ENCODE measurements at regions not wholly inside any gene's neighbourhood (a gene's known extent, or its start where the extent isn't known, plus 50 kb on each side); places are given as distances from the start of the nearest gene placed in this dataset.

- ATAC-seq (no peak), DNase-seq (no peak)
- no peak overlapping the region for H3K27ac ChIP-seq
- H3K36me3 ChIP-seq, result no peaks in the 10 kb centered on the region
- H3K9me3 ChIP-seq, result no peaks in the 10 kb centered on the region
- in situ Hi-C loops (cut with MboI; ENCODE audit: low sequenced_read_pairs in 4 of 4), result no loop called here
- no peaks in the 10 kb centered on the region for H3K27me3 ChIP-seq
- H3K4me3 ChIP-seq, result no peak overlapping the region
- no peaks in the 10 kb centered on the region for H3K4me1 ChIP-seq
- TF ChIP-seq POLR2A (IDR thresholded peaks at IDR 0.05), result no peak
- TF ChIP-seq, protein P1, sequence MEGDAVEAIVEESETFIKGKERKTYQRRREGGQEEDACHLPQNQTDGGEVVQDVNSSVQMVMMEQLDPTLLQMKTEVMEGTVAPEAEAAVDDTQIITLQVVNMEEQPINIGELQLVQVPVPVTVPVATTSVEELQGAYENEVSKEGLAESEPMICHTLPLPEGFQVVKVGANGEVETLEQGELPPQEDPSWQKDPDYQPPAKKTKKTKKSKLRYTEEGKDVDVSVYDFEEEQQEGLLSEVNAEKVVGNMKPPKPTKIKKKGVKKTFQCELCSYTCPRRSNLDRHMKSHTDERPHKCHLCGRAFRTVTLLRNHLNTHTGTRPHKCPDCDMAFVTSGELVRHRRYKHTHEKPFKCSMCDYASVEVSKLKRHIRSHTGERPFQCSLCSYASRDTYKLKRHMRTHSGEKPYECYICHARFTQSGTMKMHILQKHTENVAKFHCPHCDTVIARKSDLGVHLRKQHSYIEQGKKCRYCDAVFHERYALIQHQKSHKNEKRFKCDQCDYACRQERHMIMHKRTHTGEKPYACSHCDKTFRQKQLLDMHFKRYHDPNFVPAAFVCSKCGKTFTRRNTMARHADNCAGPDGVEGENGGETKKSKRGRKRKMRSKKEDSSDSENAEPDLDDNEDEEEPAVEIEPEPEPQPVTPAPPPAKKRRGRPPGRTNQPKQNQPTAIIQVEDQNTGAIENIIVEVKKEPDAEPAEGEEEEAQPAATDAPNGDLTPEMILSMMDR (IDR thresholded peaks at IDR 0.05 in 4 of 5, conservative IDR thresholded peaks at IDR 0.05 in 1 of 5), result no peak
- intact Hi-C loops (cut with DNase I; ENCODE audit: low total_unique reads), result no loop called here
Measured at GRCh38 chr7:153002572-153002971, 243.0 kb downstream of the ACTR3B start.

DNA sequence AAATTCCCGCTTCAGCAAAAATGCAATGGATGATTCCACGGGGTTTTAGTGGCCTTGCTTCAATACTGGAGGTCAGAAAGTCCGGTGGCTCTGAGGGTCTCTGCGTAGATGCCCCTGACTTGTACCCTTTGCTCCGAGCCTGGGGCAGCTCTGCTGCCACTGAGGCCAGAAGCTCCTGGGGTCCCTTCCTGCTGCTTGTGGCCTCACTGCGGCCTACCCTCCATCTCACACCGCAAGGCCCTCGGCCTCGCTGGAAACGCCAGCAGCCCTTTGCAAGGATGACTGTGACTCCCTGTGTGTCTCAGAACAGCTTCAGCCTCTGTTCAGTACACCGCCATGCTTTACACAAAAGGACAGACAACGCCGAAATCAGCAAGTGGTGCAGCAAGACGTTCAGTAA is 244.8 kb downstream of the ACTR3B start:
- no peak overlapping the region for H3K4me3 ChIP-seq
- no peaks in the 10 kb centered on the region for H3K9me3 ChIP-seq
- TF ChIP-seq, protein P1 (IDR thresholded peaks at IDR 0.05 in 4 of 5, conservative IDR thresholded peaks at IDR 0.05 in 1 of 5), result no peak
- no peak for TF ChIP-seq POLR2A (IDR thresholded peaks at IDR 0.05)
- H3K27ac ChIP-seq, result no peak overlapping the region
- no peaks in the 10 kb centered on the region for H3K4me1 ChIP-seq
- intact Hi-C loops (cut with DNase I; ENCODE audit: low total_unique reads) (no loop called here), in situ Hi-C loops (cut with MboI; ENCODE audit: low sequenced_read_pairs in 4 of 4) (no loop called here)
- no peaks in the 10 kb centered on the region for H3K27me3 ChIP-seq
- DNase-seq (no peak), ATAC-seq (no peak)
- no peaks in the 10 kb centered on the region for H3K36me3 ChIP-seq

DNA sequence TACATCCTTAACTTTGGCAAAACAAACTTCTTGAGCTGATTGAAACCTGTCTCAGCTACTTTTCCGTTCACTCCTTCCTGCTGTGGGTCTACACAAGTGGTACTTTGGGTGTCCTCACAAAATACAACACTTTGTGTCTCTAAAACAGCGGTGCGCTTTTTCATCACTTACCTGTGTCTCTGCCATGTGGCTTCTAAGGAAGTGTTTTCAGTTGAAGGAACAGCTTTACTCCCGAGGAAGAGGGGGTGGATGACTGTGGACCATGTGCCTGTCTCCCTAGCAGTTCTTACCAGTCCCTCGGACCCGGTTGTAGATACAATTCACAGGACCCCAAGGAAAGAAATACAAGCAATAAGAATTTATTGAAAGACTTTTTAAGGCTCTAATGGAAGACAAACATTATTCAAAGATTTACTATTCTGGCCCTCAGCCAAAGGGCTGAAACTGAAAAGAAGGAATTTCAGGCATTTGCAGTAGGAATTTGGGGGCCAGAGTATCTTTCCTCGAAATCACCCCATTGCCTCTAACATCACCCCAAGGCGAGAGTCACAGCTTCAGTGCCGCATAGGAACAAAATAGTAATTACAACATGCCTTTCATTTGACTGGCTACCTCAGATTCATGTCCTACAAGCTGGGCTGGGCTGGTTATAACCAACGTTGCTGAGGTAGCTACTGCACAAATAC is 246.3 kb downstream of the ACTR3B start:
- no peaks in the 10 kb centered on the region for H3K27me3 ChIP-seq
- in situ Hi-C loops (cut with MboI; ENCODE audit: low sequenced_read_pairs in 4 of 4), result no loop called here
- no peaks in the 10 kb centered on the region for H3K9me3 ChIP-seq
- H3K27ac ChIP-seq, result no peak overlapping the region
- DNase-seq (no peak), ATAC-seq (no peak)
- no peak overlapping the region for H3K4me3 ChIP-seq
- H3K36me3 ChIP-seq, result no peaks in the 10 kb centered on the region
- TF ChIP-seq, protein P1 (IDR thresholded peaks at IDR 0.05 in 4 of 5, conservative IDR thresholded peaks at IDR 0.05 in 1 of 5), result no peak
- no peak for TF ChIP-seq POLR2A (IDR thresholded peaks at IDR 0.05)
- no peaks in the 10 kb centered on the region for H3K4me1 ChIP-seq
- intact Hi-C loops (cut with DNase I; ENCODE audit: low total_unique reads), result no loop called here

GRCh38 chr7:153006452-153006851 is 246.9 kb downstream of the ACTR3B start:
- H3K27me3 ChIP-seq, result no peaks in the 10 kb centered on the region
- TF ChIP-seq POLR2A (IDR thresholded peaks at IDR 0.05), result no peak
- TF ChIP-seq, protein P1 (IDR thresholded peaks at IDR 0.05 in 4 of 5, conservative IDR thresholded peaks at IDR 0.05 in 1 of 5), result no peak
- no peak for DNase-seq
- no peaks in the 10 kb centered on the region for H3K9me3 ChIP-seq
- in situ Hi-C loops (cut with MboI; ENCODE audit: low sequenced_read_pairs in 4 of 4), result no loop called here
- intact Hi-C loops (cut with DNase I; ENCODE audit: low total_unique reads), result no loop called here
- no peaks in the 10 kb centered on the region for H3K4me1 ChIP-seq
- ATAC-seq, result no peak
- H3K27ac ChIP-seq, result no peak overlapping the region
- no peak overlapping the region for H3K4me3 ChIP-seq
- H3K36me3 ChIP-seq, result no peaks in the 10 kb centered on the region

- in situ Hi-C loops (cut with MboI; ENCODE audit: low sequenced_read_pairs in 4 of 4) (no loop called here), intact Hi-C loops (cut with DNase I; ENCODE audit: low total_unique reads) (no loop called here)
- DNase-seq, result no peak
- Histone ChIP-seq H3K4me1 (no peaks in the 10 kb centered on the region), H3K9me3 (no peaks in the 10 kb centered on the region), H3K27me3 (no peaks in the 10 kb centered on the region), H3K36me3 (no peaks in the 10 kb centered on the region), H3K4me3 (no peak overlapping the region), H3K27ac (no peak overlapping the region)
- ATAC-seq, result no peak
- no peak for TF ChIP-seq POLR2A (IDR thresholded peaks at IDR 0.05)
Measured at GRCh38 chr7:153006911-153007310, 247.4 kb downstream of the ACTR3B start.

Measured in gastrocnemius medialis (tissue), 4 donors.